A549 (cell line): ENCODE measurements at regions not wholly inside any gene's neighbourhood (a gene's known extent, or its start where the extent isn't known, plus 50 kb on each side); places are given as distances from the start of the nearest gene placed in this dataset.

ENCODE experiments used
- CBX8 ChIP-seq: fragments of 200-600 bp; sonication (generic); IDR thresholded peaks from 2 replicates; pipeline ENCODE4 v1.6.1; 2016
- CHD4 ChIP-seq: fragments of 200-600 bp; sonication (generic); IDR thresholded peaks from 2 replicates; pipeline ENCODE4 v1.6.1; 2016; ENCODE audit warnings: antibody characterized with exemption, mild to moderate bottlenecking, borderline replicate concordance
- POLR2A ChIP-seq: IDR thresholded peaks from 2 replicates; pipeline ENCODE4 v1.6.1; 2012; ENCODE audit warnings: mild to moderate bottlenecking, low read length
- POLR2AphosphoS2 ChIP-seq: conservative IDR thresholded peaks from 2 replicates; pipeline ENCODE4 v1.6.1; 2012; ENCODE audit warnings: low read length, improper control_type of control experiment, inconsistent platforms
- RAD21 ChIP-seq, 2 experiments: fragments of >200 bp in 1 of 2; sonication (Bioruptor Twin) in 1 of 2; formaldehyde crosslinking in 1 of 2; IDR thresholded peaks in 1 of 2; conservative IDR thresholded peaks in 1 of 2; 2 replicates in 1 of 2; 3 replicates in 1 of 2; pipeline ENCODE4 v1.6.1; 2012 to 2018; ENCODE audit warnings: inconsistent platforms in 1 of 2
- RARB ChIP-seq: fragments of 250-450 bp; sonication (Bioruptor Pico); IDR thresholded peaks from 2 replicates; pipeline ENCODE4 v1.8.0; 2021; ENCODE audit warnings: mild to moderate bottlenecking, moderate library complexity
- SMC3 ChIP-seq: fragments of >200 bp; sonication (Bioruptor Twin); formaldehyde crosslinking; IDR thresholded peaks from 3 replicates; pipeline ENCODE4 v1.6.1; 2018; ENCODE audit warnings: inconsistent platforms
- ZNF302 ChIP-seq: fragments of 250-450 bp; sonication (Bioruptor Pico); IDR thresholded peaks from 2 replicates; pipeline ENCODE4 v1.9.0; 2021; ENCODE audit warnings: inconsistent platforms, mild to moderate bottlenecking, moderate library complexity
- TF ChIP-seq, protein P1 (sequence below): fragments of >200 bp; sonication (Bioruptor Twin); formaldehyde crosslinking; IDR thresholded peaks from 3 replicates; pipeline ENCODE4 v1.5.1; 2016
- TF ChIP-seq, protein P2 (sequence below): fragments of 250-450 bp; sonication (Bioruptor Pico); IDR thresholded peaks from 2 replicates; pipeline ENCODE4 v1.5.0; 2021; ENCODE audit warnings: mild to moderate bottlenecking, moderate library complexity, borderline replicate concordance
- TF ChIP-seq, protein P3 (sequence below): fragments of 450-650 bp; IDR thresholded peaks from 2 replicates; pipeline ENCODE4 v1.6.1; 2014; ENCODE audit warnings: antibody characterized with exemption

- TF ChIP-seq POLR2A (no peak), CHD4 (no peak), SMC3 (no peak), RAD21 (conservative IDR thresholded peaks at IDR 0.05 in 1 of 2, IDR thresholded peaks at IDR 0.05 in 1 of 2) (no peak), CBX8 (no peak), POLR2AphosphoS2 (no peak), ZNF302 (CRISPR knock-in tag) (no peak), RARB (CRISPR knock-in tag) (no peak)
- TF ChIP-seq, protein P1, sequence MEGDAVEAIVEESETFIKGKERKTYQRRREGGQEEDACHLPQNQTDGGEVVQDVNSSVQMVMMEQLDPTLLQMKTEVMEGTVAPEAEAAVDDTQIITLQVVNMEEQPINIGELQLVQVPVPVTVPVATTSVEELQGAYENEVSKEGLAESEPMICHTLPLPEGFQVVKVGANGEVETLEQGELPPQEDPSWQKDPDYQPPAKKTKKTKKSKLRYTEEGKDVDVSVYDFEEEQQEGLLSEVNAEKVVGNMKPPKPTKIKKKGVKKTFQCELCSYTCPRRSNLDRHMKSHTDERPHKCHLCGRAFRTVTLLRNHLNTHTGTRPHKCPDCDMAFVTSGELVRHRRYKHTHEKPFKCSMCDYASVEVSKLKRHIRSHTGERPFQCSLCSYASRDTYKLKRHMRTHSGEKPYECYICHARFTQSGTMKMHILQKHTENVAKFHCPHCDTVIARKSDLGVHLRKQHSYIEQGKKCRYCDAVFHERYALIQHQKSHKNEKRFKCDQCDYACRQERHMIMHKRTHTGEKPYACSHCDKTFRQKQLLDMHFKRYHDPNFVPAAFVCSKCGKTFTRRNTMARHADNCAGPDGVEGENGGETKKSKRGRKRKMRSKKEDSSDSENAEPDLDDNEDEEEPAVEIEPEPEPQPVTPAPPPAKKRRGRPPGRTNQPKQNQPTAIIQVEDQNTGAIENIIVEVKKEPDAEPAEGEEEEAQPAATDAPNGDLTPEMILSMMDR = no peak
- TF ChIP-seq, protein P2, sequence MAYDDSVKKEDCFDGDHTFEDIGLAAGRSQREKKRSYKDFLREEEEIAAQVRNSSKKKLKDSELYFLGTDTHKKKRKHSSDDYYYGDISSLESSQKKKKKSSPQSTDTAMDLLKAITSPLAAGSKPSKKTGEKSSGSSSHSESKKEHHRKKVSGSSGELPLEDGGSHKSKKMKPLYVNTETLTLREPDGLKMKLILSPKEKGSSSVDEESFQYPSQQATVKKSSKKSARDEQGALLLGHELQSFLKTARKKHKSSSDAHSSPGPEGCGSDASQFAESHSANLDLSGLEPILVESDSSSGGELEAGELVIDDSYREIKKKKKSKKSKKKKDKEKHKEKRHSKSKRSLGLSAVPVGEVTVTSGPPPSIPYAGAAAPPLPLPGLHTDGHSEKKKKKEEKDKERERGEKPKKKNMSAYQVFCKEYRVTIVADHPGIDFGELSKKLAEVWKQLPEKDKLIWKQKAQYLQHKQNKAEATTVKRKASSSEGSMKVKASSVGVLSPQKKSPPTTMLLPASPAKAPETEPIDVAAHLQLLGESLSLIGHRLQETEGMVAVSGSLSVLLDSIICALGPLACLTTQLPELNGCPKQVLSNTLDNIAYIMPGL (CRISPR knock-in tag) = no peak
- TF ChIP-seq, protein P3, sequence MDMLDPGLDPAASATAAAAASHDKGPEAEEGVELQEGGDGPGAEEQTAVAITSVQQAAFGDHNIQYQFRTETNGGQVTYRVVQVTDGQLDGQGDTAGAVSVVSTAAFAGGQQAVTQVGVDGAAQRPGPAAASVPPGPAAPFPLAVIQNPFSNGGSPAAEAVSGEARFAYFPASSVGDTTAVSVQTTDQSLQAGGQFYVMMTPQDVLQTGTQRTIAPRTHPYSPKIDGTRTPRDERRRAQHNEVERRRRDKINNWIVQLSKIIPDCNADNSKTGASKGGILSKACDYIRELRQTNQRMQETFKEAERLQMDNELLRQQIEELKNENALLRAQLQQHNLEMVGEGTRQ = no peak
Measured at GRCh38 chr2:200230716-200231115, 75.8 kb upstream of the SPATS2L start.
